ENCODE measurements at regions not wholly inside any gene's neighbourhood (a gene's known extent, or its start where the extent isn't known, plus 50 kb on each side); places are given as distances from the start of the nearest gene placed in this dataset.
"Not testable (repeated sequence)": the region's sequence is repeated elsewhere in the genome, so short reads cannot be mapped to it uniquely, and the experiment has no call there.

- not testable (repeated sequence) for DNase-seq (ENCODE audit: low read depth, low spot score); H3K4me3 Mint-ChIP-seq; H3K4me1 Mint-ChIP-seq; H3K27ac Mint-ChIP-seq (ENCODE audit: unreplicated experiment); H3K36me3 Mint-ChIP-seq (ENCODE audit: low read depth); H3K9me3 Mint-ChIP-seq; H3K27me3 Mint-ChIP-seq (ENCODE audit: low read depth)
Observed at GRCh38 chr2:111270569-111270968, 149.9 kb downstream of the BCL2L11 start.

- H3K36me3 Mint-ChIP-seq (ENCODE audit: low read depth); H3K4me1 Mint-ChIP-seq; H3K4me3 Mint-ChIP-seq: not testable (repeated sequence)
Observed at GRCh38 chr2:111271647-111272304, 151.1 kb downstream of the BCL2L11 start.

GRCh38 chr2:111273007-111273406 is 152.3 kb downstream of the BCL2L11 start:
- not testable (repeated sequence) for H3K27me3 Mint-ChIP-seq (ENCODE audit: low read depth); H3K4me3 Mint-ChIP-seq; H3K4me1 Mint-ChIP-seq; DNase-seq (ENCODE audit: low read depth, low spot score); H3K36me3 Mint-ChIP-seq (ENCODE audit: low read depth); H3K9me3 Mint-ChIP-seq; H3K27ac Mint-ChIP-seq (ENCODE audit: unreplicated experiment)

More at GRCh38 chr2:111271647-111272304, 151.1 kb downstream of the BCL2L11 start:
- not testable (repeated sequence) for DNase-seq (ENCODE audit: low read depth, low spot score); H3K9me3 Mint-ChIP-seq; H3K27ac Mint-ChIP-seq (ENCODE audit: unreplicated experiment); H3K27me3 Mint-ChIP-seq (ENCODE audit: low read depth)

- not testable (repeated sequence) for H3K4me3 Mint-ChIP-seq; H3K27ac Mint-ChIP-seq (ENCODE audit: unreplicated experiment); H3K36me3 Mint-ChIP-seq (ENCODE audit: low read depth); H3K9me3 Mint-ChIP-seq; H3K4me1 Mint-ChIP-seq; H3K27me3 Mint-ChIP-seq (ENCODE audit: low read depth); DNase-seq (ENCODE audit: low read depth, low spot score)
Observed at GRCh38 chr2:111275047-111275853, 154.5 kb downstream of the BCL2L11 start.

GRCh38 chr2:111275854-111276171 is 155.1 kb downstream of the BCL2L11 start:
- not testable (repeated sequence) for H3K9me3 Mint-ChIP-seq; H3K36me3 Mint-ChIP-seq (ENCODE audit: low read depth); DNase-seq (ENCODE audit: low read depth, low spot score); H3K27me3 Mint-ChIP-seq (ENCODE audit: low read depth); H3K4me3 Mint-ChIP-seq; H3K4me1 Mint-ChIP-seq; H3K27ac Mint-ChIP-seq (ENCODE audit: unreplicated experiment)

GRCh38 chr2:111278133-111278532 is 157.4 kb downstream of the BCL2L11 start:
- not testable (repeated sequence) for H3K9me3 Mint-ChIP-seq; H3K4me3 Mint-ChIP-seq; H3K27me3 Mint-ChIP-seq (ENCODE audit: low read depth); DNase-seq (ENCODE audit: low read depth, low spot score); H3K4me1 Mint-ChIP-seq; H3K36me3 Mint-ChIP-seq (ENCODE audit: low read depth); H3K27ac Mint-ChIP-seq (ENCODE audit: unreplicated experiment)

- not testable (repeated sequence) for H3K9me3 Mint-ChIP-seq; H3K27me3 Mint-ChIP-seq (ENCODE audit: low read depth); H3K4me1 Mint-ChIP-seq; H3K36me3 Mint-ChIP-seq (ENCODE audit: low read depth); H3K4me3 Mint-ChIP-seq; DNase-seq (ENCODE audit: low read depth, low spot score); H3K27ac Mint-ChIP-seq (ENCODE audit: unreplicated experiment)
Observed at GRCh38 chr2:111280709-111281286, 160.1 kb downstream of the BCL2L11 start.

- H3K27me3 Mint-ChIP-seq (ENCODE audit: low read depth); H3K4me1 Mint-ChIP-seq; DNase-seq (ENCODE audit: low read depth, low spot score); H3K9me3 Mint-ChIP-seq; H3K27ac Mint-ChIP-seq (ENCODE audit: unreplicated experiment); H3K36me3 Mint-ChIP-seq (ENCODE audit: low read depth); H3K4me3 Mint-ChIP-seq: not testable (repeated sequence)
Observed at GRCh38 chr2:111282162-111282561, 161.4 kb downstream of the BCL2L11 start.

GRCh38 chr2:111287646-111288568 is 167.2 kb downstream of the BCL2L11 start:
- not testable (repeated sequence) for H3K27me3 Mint-ChIP-seq (ENCODE audit: low read depth); H3K4me3 Mint-ChIP-seq; DNase-seq (ENCODE audit: low read depth, low spot score); H3K36me3 Mint-ChIP-seq (ENCODE audit: low read depth); H3K9me3 Mint-ChIP-seq; H3K4me1 Mint-ChIP-seq; H3K27ac Mint-ChIP-seq (ENCODE audit: unreplicated experiment)

GRCh38 chr2:111290370-111290769 is 169.7 kb downstream of the BCL2L11 start:
- DNase-seq (ENCODE audit: low read depth, low spot score); H3K27me3 Mint-ChIP-seq (ENCODE audit: low read depth); H3K36me3 Mint-ChIP-seq (ENCODE audit: low read depth); H3K27ac Mint-ChIP-seq (ENCODE audit: unreplicated experiment); H3K4me3 Mint-ChIP-seq; H3K9me3 Mint-ChIP-seq; H3K4me1 Mint-ChIP-seq: not testable (repeated sequence)

- not testable (repeated sequence) for H3K4me1 Mint-ChIP-seq; H3K9me3 Mint-ChIP-seq; H3K27ac Mint-ChIP-seq (ENCODE audit: unreplicated experiment); H3K4me3 Mint-ChIP-seq; H3K36me3 Mint-ChIP-seq (ENCODE audit: low read depth); H3K27me3 Mint-ChIP-seq (ENCODE audit: low read depth); DNase-seq (ENCODE audit: low read depth, low spot score)
Observed at GRCh38 chr2:111291566-111291965, 170.9 kb downstream of the BCL2L11 start.

GRCh38 chr2:111292232-111292968 is 171.7 kb downstream of the BCL2L11 start:
- not testable (repeated sequence) for DNase-seq (ENCODE audit: low read depth, low spot score); H3K36me3 Mint-ChIP-seq (ENCODE audit: low read depth)

More at GRCh38 chr2:111292232-111292968, 171.7 kb downstream of the BCL2L11 start:
- H3K9me3 Mint-ChIP-seq; H3K27ac Mint-ChIP-seq (ENCODE audit: unreplicated experiment); H3K4me1 Mint-ChIP-seq; H3K4me3 Mint-ChIP-seq; H3K27me3 Mint-ChIP-seq (ENCODE audit: low read depth): not testable (repeated sequence)

Measured in neural crest cell (in vitro differentiated cells).